ENCODE measurements at regions not wholly inside any gene's neighbourhood (a gene's known extent, or its start where the extent isn't known, plus 50 kb on each side); places are given as distances from the start of the nearest gene placed in this dataset.

DNA sequence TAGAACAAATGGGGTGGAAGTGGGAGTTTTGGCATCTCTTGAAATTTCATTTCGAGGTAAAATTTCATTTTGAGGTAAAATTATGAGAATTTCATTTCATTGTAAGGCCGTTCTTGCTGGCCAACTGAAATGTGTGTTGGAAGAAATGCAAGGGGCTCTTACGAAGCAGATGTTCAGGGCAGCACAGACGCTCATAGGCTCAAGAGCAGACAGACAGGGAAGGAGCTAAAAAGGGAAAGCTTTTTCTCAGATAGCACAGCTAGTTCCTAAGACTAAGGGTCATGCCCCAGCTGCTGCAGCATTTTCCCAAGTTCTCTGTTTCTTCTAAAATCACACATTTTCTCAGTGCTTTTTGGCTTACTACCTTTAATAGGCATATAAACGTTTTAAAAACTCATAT is 65.1 kb upstream of the SFMBT2 start:
- no peaks in the 10 kb centered on the region for H3K36me3 ChIP-seq (ENCODE audit: insufficient read depth, low read depth, low read length)
- no peak overlapping the region for H3K9ac ChIP-seq (ENCODE audit: low read depth, low read length)
- H3K9me3 ChIP-seq (ENCODE audit: insufficient read depth, low read depth, low read length): no peaks in the 10 kb centered on the region
- no peak overlapping the region for H3K27ac ChIP-seq (ENCODE audit: low read length)
- 0 out of 2 replicates have a peak, but pooled peaks cover 4% of the 10 kb centered on the region for H3K27me3 ChIP-seq (ENCODE audit: insufficient read depth, low read length)
- no peak overlapping the region; the same call in 1 of the 2 replicates for H3K4me3 ChIP-seq (ENCODE audit: low read length)
- H3K4me1 ChIP-seq (ENCODE audit: insufficient read depth, low read length): no peaks in the 10 kb centered on the region; the same call in 1 of the 2 replicates

DNA sequence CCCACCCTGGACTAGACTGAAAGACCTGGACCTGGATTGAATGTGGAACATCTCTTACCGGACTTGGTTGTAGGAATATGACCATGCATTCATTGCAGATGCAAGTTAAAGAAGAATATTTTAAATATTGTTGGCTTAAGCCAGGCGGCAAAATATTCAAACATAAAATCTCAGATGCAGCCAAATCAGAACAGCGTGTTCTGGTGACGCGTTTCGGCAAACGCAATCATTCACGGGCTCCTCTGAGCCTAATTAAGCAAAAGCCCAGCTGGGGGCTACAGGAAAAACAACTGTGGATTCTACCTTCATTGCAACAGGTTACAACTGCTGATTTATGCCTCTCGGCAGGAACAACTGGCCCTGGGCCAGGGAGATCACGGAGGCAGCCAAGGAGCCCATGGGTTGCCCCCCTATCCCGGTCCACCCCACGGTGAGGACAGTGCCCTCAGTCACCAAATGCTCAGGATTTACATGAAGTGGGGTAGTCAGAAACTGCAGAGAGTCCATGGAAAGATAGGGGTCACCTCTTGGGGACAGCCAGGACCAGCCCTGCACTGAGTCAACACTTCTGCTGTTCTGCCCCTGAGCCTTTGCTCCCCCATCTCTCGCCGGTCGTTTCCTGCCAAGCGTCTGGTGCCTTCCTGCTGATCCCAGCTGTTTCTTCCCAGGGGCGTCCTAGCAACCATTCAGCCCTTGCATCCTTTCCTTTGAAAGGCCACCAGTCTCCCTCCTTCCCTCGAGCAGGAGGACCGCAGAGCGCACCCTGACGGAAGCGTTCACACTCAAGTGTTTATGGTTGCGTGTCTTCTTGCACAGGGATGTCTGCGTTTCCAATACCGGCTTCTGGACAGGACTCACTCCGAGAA is 64.4 kb upstream of the SFMBT2 start:
- no peaks in the 10 kb centered on the region for H3K36me3 ChIP-seq (ENCODE audit: insufficient read depth, low read depth, low read length)
- 0 out of 2 replicates have a peak, but pooled peaks cover 4% of the 10 kb centered on the region for H3K27me3 ChIP-seq (ENCODE audit: insufficient read depth, low read length)
- H3K27ac ChIP-seq (ENCODE audit: low read length): no peak overlapping the region
- H3K9me3 ChIP-seq (ENCODE audit: insufficient read depth, low read depth, low read length): no peaks in the 10 kb centered on the region
- no peaks in the 10 kb centered on the region; the same call in 1 of the 2 replicates for H3K4me1 ChIP-seq (ENCODE audit: insufficient read depth, low read length)
- H3K4me3 ChIP-seq (ENCODE audit: low read length): no peak overlapping the region; the same call in 1 of the 2 replicates
- no peak overlapping the region for H3K9ac ChIP-seq (ENCODE audit: low read depth, low read length)

DNA sequence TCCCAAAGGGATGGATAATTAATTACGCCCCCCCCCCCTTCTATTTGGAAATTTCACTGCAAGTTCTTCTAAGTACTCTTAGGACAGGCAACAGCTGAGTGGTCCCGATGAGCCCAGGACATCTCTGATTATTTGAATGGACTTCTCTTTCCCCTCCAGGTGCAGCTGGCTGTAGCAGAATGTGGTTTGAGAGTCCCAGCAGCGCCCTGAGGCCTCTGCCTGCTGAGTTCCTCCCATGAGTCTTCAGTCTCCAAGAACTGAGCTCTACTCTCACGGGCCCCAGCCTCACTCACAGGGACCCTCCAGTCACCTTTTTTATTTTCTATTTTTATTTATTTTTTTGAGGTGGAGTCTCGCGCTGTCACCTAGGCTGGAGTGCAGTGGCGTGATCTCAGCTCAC is 63.6 kb upstream of the SFMBT2 start:
- Histone ChIP-seq H3K27me3 (ENCODE audit: insufficient read depth, low read length) (0 out of 2 replicates have a peak, but pooled peaks cover 4% of the 10 kb centered on the region), H3K4me3 (ENCODE audit: low read length) (no peak overlapping the region), H3K4me1 (ENCODE audit: insufficient read depth, low read length) (no peaks in the 10 kb centered on the region; the same call in 1 of the 2 replicates), H3K27ac (ENCODE audit: low read length) (no peak overlapping the region), H3K9ac (ENCODE audit: low read depth, low read length) (no peak overlapping the region), H3K9me3 (ENCODE audit: insufficient read depth, low read depth, low read length) (no peaks in the 10 kb centered on the region), H3K36me3 (ENCODE audit: insufficient read depth, low read depth, low read length) (no peaks in the 10 kb centered on the region)

DNA sequence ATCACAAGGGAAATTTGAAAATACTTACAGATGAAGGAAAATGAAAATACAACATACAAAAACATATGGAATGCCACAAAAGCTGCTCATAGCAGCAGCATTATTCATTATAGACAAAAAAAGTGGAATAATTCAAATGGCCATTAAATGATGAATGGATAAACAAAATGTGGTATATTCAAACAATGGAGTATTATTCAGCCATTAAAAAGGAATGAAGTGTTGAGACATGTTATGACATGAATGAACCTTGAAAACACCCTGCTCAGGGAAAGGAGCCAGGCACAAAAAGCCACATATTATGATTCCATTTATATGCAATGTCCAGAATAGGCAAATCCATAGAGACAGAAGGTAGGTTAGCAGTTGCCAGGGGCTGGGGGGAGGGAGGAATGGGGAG is 62.6 kb upstream of the SFMBT2 start:
- H3K9ac ChIP-seq (ENCODE audit: low read depth, low read length): no peak overlapping the region
- H3K9me3 ChIP-seq (ENCODE audit: insufficient read depth, low read depth, low read length): no peaks in the 10 kb centered on the region
- H3K27me3 ChIP-seq (ENCODE audit: insufficient read depth, low read length): 0 out of 2 replicates have a peak, but pooled peaks cover 4% of the 10 kb centered on the region
- no peaks in the 10 kb centered on the region for H3K36me3 ChIP-seq (ENCODE audit: insufficient read depth, low read depth, low read length)
- H3K4me3 ChIP-seq (ENCODE audit: low read length): no peak overlapping the region
- no peaks in the 10 kb centered on the region; the same call in 1 of the 2 replicates for H3K4me1 ChIP-seq (ENCODE audit: insufficient read depth, low read length)
- H3K27ac ChIP-seq (ENCODE audit: low read length): no peak overlapping the region

DNA sequence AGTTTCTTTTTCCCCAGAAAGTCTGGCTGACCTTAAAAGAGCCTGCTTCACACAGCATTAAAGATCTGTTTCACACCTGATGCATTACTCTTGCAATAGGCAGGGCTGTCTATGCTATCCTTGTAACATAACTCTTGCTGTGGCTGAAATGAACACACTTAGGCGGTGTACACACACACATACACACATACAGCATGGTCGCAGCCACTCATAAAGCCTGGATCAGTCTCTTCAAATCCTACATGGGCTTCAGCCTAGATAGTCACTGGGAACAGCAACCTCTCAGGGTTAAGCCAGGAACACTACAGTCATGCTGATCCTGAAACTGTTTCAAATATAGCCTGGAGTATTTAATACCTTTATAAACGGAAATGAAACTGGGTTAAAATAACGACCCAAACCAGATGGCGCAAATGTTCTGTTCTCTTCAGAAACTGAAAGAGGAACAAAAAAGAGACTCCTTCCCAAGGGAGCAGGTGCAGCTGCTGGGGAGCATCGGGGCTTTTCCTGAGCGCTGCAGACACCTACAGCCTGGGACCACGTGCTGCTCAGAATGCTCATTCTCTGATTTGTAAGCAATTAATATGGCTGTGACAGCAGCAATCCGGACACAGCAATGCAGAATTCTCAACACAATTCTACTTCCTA is 61.0 kb upstream of the SFMBT2 start:
- Histone ChIP-seq H3K27me3 (ENCODE audit: insufficient read depth, low read length) (0 out of 2 replicates have a peak, but pooled peaks cover 4% of the 10 kb centered on the region), H3K9me3 (ENCODE audit: insufficient read depth, low read depth, low read length) (no peaks in the 10 kb centered on the region), H3K4me1 (ENCODE audit: insufficient read depth, low read length) (no peaks in the 10 kb centered on the region; the same call in 1 of the 2 replicates), H3K36me3 (ENCODE audit: insufficient read depth, low read depth, low read length) (no peaks in the 10 kb centered on the region), H3K27ac (ENCODE audit: low read length) (no peak overlapping the region), H3K9ac (ENCODE audit: low read depth, low read length) (no peak overlapping the region), H3K4me3 (ENCODE audit: low read length) (no peak overlapping the region)

DNA sequence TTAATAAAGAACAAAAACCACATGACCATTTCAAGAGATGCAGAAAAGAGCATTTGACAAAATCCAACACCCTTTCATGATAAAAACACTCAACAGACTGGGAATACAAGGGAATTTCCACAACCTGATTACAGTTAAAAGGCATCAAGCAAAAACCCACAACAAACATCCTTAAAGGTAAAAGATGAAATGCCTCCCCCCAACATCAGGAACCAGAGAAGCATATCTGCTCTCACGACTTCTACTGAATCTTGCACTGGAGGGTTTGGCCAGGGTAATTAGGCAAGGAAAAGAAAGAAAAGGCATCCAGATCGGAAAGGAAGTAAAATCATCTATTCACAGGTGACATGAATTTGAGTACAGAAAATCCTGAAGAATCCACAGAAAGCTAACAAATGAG is 59.5 kb upstream of the SFMBT2 start:
- Histone ChIP-seq H3K9me3 (ENCODE audit: insufficient read depth, low read depth, low read length) (no peaks in the 10 kb centered on the region), H3K9ac (ENCODE audit: low read depth, low read length) (no peak overlapping the region), H3K27me3 (ENCODE audit: insufficient read depth, low read length) (0 out of 2 replicates have a peak, but pooled peaks cover 4% of the 10 kb centered on the region), H3K4me3 (ENCODE audit: low read length) (no peak overlapping the region), H3K36me3 (ENCODE audit: insufficient read depth, low read depth, low read length) (no peaks in the 10 kb centered on the region), H3K27ac (ENCODE audit: low read length) (no peak overlapping the region), H3K4me1 (ENCODE audit: insufficient read depth, low read length) (no peaks in the 10 kb centered on the region; the same call in 1 of the 2 replicates)

DNA sequence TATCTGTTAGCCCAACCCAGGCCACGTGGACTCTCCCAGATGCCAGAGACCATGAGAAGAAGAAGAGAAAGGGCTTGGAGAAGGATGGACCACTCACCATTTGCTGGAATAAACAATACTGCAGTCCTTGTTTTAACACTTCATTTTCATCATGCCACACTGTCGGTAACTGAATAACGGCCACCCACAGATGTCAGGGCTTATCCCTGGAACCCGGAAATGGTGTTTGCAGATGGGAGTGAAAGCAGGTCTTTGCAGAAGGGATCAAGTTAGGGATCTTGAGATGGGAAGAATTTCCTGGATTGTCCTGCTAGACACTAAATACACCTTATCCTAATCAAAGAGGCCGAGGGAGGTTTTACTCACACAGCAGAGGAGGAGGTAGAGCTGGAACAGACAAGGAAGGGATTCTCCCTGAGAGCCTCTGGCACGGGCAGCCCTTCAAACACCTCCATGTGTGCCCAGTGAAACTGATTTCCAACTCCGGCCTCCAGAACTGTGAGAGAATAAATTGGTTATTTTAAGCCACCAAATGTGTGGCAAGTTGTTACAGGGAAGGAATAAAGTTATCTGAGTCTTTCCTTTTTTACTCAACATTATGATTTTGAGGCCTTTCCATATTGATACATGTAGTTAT is 56.3 kb upstream of the SFMBT2 start:
- no peaks in the 10 kb centered on the region for H3K36me3 ChIP-seq (ENCODE audit: insufficient read depth, low read depth, low read length)

DNA sequence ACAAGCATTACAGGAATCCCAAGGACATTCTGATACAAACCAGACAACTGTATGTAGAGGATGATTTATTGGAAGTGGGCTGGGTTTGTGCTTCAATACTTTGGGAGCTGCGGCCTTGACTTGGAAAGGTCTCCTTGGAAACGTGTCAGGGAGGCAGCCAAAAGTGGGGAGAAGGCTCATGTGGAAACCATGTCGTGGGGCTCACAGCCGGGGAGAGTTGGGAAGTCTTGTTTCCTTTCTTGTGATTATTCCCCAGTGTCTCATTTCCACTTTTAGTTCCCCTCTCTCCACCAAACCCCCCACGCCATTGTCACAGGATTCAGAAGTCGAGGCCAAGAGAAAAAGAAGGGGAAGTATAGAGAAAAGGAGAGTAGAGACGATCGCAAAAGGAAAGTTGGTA is 53.9 kb upstream of the SFMBT2 start:
- H3K9me3 ChIP-seq (ENCODE audit: insufficient read depth, low read depth, low read length): no peaks in the 10 kb centered on the region
- H3K36me3 ChIP-seq (ENCODE audit: insufficient read depth, low read depth, low read length): no peaks in the 10 kb centered on the region
- no peaks in the 10 kb centered on the region for H3K4me1 ChIP-seq (ENCODE audit: insufficient read depth, low read length)
- H3K4me3 ChIP-seq (ENCODE audit: low read length): no peak overlapping the region
- no peak overlapping the region for H3K9ac ChIP-seq (ENCODE audit: low read depth, low read length)
- no peaks in the 10 kb centered on the region for H3K27me3 ChIP-seq (ENCODE audit: insufficient read depth, low read length)
- H3K27ac ChIP-seq (ENCODE audit: low read length): no peak overlapping the region

More for the DNA sequence above, 56.3 kb upstream of the SFMBT2 start:
- Histone ChIP-seq H3K27ac (ENCODE audit: low read length) (no peak overlapping the region), H3K27me3 (ENCODE audit: insufficient read depth, low read length) (0 out of 2 replicates have a peak, but pooled peaks cover 4% of the 10 kb centered on the region), H3K9me3 (ENCODE audit: insufficient read depth, low read depth, low read length) (no peaks in the 10 kb centered on the region), H3K4me1 (ENCODE audit: insufficient read depth, low read length) (no peaks in the 10 kb centered on the region), H3K4me3 (ENCODE audit: low read length) (no peak overlapping the region), H3K9ac (ENCODE audit: low read depth, low read length) (no peak overlapping the region)

Measured in iPS-20b (cell line).